Memory B cell (primary cell): ENCODE measurements at regions not wholly inside any gene's neighbourhood (a gene's known extent, or its start where the extent isn't known, plus 50 kb on each side); places are given as distances from the start of the nearest gene placed in this dataset.
A peak's percentile ranks its signal among the peaks of the same experiment; 100 is the strongest.
"Not testable (repeated sequence)": the region's sequence is repeated elsewhere in the genome, so short reads cannot be mapped to it uniquely, and the experiment has no call there.

Experiments
- ATAC-seq: fragments of 150-1000 bp; cut with Tn5 transposase; 2 replicates; pipeline ENCODE4 v1.10.0; 2021; ENCODE audit warnings: low read depth, mild to moderate bottlenecking, moderate library complexity
- DNase-seq, 2 donors: peaks; one replicate each; pipeline ENCODE4 v3.0.0; 2022; ENCODE audit warnings: low spot score in 2 of 2
- H3K27ac Mint-ChIP-seq: one replicate; pipeline ENCODE4 v1.8.0; 2022; ENCODE audit warnings: mild to moderate bottlenecking, moderate library complexity, mixed read lengths
- H3K27me3 Mint-ChIP-seq: one replicate; pipeline ENCODE4 v1.8.0; 2022; ENCODE audit warnings: mixed read lengths
- H3K36me3 Mint-ChIP-seq: one replicate; pipeline ENCODE4 v1.8.0; 2022; ENCODE audit warnings: mild to moderate bottlenecking, mixed read lengths
- H3K4me1 Mint-ChIP-seq: one replicate; pipeline ENCODE4 v1.8.0; 2022; ENCODE audit warnings: mixed read lengths
- H3K4me3 Mint-ChIP-seq: one replicate; pipeline ENCODE4 v1.8.0; 2022; ENCODE audit warnings: mild to moderate bottlenecking, moderate library complexity, mixed read lengths
- H3K9me3 Mint-ChIP-seq: one replicate; pipeline ENCODE4 v1.8.0; 2022; ENCODE audit warnings: mixed read lengths

DNA sequence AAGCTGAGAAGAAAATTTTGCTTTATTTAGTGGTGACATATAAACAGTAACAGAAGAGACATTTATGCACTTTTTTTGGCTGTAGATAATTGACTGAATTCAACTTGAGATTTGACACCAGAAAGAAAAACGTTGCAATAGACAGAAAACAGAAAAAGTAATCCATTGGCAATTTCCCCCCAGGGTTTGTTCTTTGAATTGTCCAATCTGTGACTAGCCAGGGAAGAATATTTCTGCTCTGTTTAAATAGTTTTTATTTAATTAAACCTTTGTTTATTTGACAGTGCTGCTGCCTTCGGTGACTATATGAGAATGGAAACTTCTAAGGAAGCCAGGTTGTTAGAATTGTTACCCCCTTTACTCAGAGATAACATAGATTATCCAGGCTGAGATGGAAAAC lies 210.6 kb downstream of the DEPDC1B start:
- DNase-seq (no peak), ATAC-seq (no peak)
- no peaks in the 10 kb centered on the region for H3K27me3 Mint-ChIP-seq
- no peak overlapping the region for H3K4me3 Mint-ChIP-seq
- H3K4me1 Mint-ChIP-seq = peaks cover 13% of the 10 kb centered on the region
- H3K9me3 Mint-ChIP-seq = no peaks in the 10 kb centered on the region
- no peak overlapping the region for H3K27ac Mint-ChIP-seq
- H3K36me3 Mint-ChIP-seq = peaks cover 1% of the 10 kb centered on the region

DNA sequence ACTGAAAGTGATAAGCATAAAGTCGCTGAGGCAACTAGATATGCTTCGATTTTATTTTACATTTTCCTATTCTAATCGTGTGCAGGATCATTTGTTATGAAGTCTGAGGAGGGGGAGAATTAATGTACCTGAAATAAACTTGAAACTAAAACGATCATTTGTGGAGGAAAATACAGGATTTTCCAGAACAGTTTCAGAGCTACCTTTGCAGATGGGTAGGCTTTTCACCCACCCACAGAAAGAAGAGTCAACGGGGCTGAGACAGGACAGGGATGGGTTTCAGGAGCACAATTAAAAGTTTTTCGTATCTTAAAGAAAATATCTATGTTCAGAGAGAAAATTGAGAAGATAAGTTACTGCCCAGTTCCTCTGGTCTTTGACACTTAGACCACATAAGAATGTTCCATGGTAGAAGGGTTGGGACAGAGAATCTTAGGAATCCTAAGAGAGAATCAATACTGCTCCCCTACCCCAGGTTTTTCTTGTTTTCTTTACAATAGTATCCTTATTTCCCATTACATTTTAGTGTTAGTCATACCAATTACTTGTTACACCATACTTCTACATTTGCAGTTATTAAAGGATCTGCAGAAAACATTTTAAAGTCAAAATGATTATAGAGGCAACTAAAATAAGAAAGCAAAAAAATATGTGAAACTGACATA lies 211.4 kb downstream of the DEPDC1B start:
- H3K27ac Mint-ChIP-seq = no peak overlapping the region
- peaks cover 1% of the 10 kb centered on the region for H3K36me3 Mint-ChIP-seq
- ATAC-seq (no peak), DNase-seq (no peak)
- H3K9me3 Mint-ChIP-seq = no peaks in the 10 kb centered on the region
- H3K4me1 Mint-ChIP-seq = peaks cover 6% of the 10 kb centered on the region
- H3K4me3 Mint-ChIP-seq = no peak overlapping the region
- H3K27me3 Mint-ChIP-seq = no peaks in the 10 kb centered on the region

DNA sequence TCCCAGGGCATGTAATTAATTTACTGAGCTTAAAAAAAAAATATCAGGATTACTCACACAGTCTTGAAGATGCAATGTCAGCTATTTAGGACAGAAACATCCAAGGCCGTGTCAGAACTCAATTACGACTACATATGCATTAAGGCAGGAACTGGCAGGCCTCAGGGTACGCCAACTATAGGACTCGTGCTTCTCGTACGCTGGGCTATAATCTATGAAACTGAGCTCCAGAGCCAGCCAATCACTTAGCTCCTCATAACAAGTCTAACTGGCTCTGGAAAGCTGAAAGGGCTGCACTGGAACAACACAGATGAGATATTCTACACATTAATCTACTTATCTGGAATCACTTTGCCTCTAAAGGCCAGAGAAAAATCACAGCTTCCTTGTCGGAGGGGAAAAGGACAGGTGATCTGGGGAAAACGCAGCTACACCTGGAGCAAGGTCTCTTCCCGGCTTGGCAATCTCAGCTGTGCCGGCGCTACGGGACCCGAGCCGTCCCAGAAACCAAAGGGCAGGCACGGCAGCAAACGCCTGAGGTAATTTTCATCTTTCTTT lies 212.0 kb downstream of the DEPDC1B start:
- DNase-seq (no peak), ATAC-seq (no peak)
- H3K27me3 Mint-ChIP-seq = no peaks in the 10 kb centered on the region
- H3K4me3 Mint-ChIP-seq = no peak overlapping the region
- H3K36me3 Mint-ChIP-seq = peaks cover 1% of the 10 kb centered on the region
- peaks cover 1% of the 10 kb centered on the region for H3K4me1 Mint-ChIP-seq
- H3K27ac Mint-ChIP-seq = no peak overlapping the region
- no peaks in the 10 kb centered on the region for H3K9me3 Mint-ChIP-seq

DNA sequence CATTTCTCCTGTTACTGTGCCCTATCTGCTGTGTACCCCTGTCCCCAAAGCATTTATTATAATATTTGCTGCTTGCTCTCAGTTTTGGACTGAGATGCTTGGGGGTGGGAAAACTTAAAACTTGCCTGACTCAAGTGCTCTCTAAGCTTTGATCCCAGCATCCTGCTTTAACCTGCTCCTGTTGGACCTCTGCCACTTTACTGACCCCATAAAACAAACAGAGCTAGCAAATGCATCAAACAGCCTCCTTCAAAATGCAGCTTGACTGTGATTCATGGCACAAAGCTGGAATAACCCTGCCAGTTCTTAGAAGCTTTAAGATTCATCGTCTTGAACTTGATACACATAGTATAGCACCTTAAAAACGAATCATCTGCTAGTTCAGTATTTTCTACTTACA lies 212.5 kb downstream of the DEPDC1B start:
- ATAC-seq (no peak), DNase-seq (no peak)
- Mint-ChIP-seq H3K27ac (no peak overlapping the region), H3K4me1 (no peaks in the 10 kb centered on the region), H3K36me3 (peaks cover 1% of the 10 kb centered on the region), H3K27me3 (no peaks in the 10 kb centered on the region), H3K4me3 (no peak overlapping the region), H3K9me3 (no peaks in the 10 kb centered on the region)

DNA sequence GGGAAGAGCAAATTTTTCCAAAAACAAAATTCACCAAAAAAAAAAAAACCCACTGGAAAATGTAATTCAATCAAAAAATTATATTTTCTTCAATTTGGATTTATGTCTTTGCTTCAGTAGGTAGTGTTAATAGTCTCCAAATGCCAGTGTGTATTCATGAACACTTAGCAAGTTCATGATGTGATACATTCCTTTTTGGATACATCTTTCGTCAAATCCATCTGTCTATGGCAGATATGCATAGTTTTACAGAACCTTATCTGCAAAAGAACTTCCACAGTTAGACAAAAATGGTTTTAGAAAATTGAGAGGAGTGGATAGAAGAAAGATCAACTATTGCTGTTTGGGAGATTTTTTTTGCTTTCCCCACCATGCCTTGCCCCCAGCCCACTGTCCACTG lies 214.6 kb downstream of the DEPDC1B start:
- no peaks in the 10 kb centered on the region for H3K27me3 Mint-ChIP-seq
- peaks cover 3% of the 10 kb centered on the region for H3K4me1 Mint-ChIP-seq
- DNase-seq = no peak
- H3K27ac Mint-ChIP-seq = no peak overlapping the region
- no peaks in the 10 kb centered on the region for H3K9me3 Mint-ChIP-seq
- H3K4me3 Mint-ChIP-seq = no peak overlapping the region
- H3K36me3 Mint-ChIP-seq = peaks cover 1% of the 10 kb centered on the region
- ATAC-seq = no peak

DNA sequence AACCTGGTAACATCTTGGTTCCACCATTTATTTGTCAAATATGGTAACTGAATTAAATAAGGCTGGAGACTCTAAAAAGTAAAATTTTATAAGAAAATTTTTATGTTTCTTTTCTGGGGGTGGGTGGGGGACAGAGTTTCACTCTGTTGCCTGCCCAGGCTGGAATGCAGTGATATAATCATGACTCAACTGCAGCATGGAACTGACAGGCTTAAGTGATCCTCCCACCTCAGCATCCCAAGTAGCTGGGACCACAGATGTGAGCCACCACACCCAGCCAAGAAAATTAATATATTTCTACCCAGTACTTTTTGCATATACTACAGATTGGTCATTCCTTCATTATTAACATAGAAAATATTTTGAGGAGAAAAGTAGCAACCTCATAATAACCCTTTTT lies 216.9 kb downstream of the DEPDC1B start:
- Mint-ChIP-seq H3K36me3 (no peaks in the 10 kb centered on the region), H3K27ac (no peak overlapping the region), H3K4me3 (no peak overlapping the region), H3K4me1 (peaks cover 3% of the 10 kb centered on the region), H3K9me3 (no peaks in the 10 kb centered on the region), H3K27me3 (no peaks in the 10 kb centered on the region)
- DNase-seq = no peak
- no peak for ATAC-seq

DNA sequence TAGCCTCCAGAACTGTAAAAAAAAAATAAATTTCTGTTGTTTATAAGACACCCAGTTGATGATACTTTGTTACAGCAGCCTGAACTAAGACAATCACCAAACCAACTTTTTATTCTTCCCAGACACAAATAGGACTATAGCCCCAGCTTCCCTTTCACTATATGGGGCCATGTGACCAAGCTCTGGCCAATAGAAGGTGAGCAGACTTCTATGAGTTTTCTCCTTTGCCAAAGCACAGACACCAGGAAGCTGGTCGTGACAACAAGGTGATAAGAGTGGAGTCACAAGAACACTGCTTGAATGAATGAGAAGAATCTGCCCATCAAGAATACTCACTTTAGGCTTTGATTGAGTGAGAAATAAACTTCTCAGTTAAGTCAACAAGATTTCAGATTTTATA lies 217.7 kb downstream of the DEPDC1B start:
- Mint-ChIP-seq H3K36me3 (no peaks in the 10 kb centered on the region), H3K4me1 (peaks cover 3% of the 10 kb centered on the region), H3K9me3 (no peaks in the 10 kb centered on the region), H3K27ac (no peak overlapping the region), H3K27me3 (no peaks in the 10 kb centered on the region), H3K4me3 (no peak overlapping the region)
- ATAC-seq = no peak
- DNase-seq = no peak

DNA sequence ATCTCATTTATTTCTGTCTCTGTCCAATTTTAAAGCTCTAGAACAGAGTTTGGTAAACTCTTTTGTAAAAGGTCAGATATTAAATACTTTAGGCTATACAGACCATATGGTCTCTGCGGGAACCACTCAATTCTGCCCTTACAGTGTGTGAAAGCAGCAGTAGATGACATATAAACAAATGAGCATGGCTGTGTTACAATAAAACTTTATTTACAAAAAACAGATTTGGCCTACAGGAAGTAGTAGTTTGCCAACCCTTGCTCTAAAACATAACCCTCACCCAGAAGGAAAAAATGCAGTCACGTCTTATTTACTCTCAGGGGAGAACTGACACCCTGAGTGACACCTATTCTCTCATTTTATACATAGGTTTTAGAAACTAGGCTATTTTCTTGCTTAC lies 220.4 kb downstream of the DEPDC1B start:
- Mint-ChIP-seq H3K4me1 (peaks cover 5% of the 10 kb centered on the region), H3K9me3 (no peaks in the 10 kb centered on the region), H3K4me3 (no peak overlapping the region), H3K27me3 (no peaks in the 10 kb centered on the region), H3K36me3 (peaks cover 6% of the 10 kb centered on the region), H3K27ac (no peak overlapping the region)
- no peak for DNase-seq
- no peak for ATAC-seq

DNA sequence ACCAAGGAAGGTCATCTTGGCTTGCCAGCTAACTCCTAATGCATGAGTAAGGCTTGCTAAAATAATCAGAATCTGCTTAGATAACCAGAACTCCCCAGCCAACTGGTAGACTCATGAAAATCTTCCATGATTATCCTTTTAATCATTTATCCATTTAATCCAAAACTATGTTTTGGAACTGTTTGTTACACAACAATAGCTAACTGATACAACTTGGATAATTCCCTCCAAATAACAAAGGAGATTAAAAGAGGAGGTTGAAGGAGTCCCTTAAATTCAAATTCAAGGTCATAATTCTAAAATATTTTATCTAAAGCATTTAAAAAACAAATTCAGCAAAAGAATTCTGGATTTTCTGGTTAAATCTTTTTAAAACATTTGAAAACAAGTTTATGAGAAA lies 222.1 kb downstream of the DEPDC1B start:
- ATAC-seq (no peak), DNase-seq (no peak)
- Mint-ChIP-seq H3K36me3 (peaks cover 7% of the 10 kb centered on the region), H3K27me3 (no peaks in the 10 kb centered on the region), H3K9me3 (peaks cover 2% of the 10 kb centered on the region), H3K4me1 (peaks cover 7% of the 10 kb centered on the region), H3K4me3 (no peak overlapping the region), H3K27ac (no peak overlapping the region)

DNA sequence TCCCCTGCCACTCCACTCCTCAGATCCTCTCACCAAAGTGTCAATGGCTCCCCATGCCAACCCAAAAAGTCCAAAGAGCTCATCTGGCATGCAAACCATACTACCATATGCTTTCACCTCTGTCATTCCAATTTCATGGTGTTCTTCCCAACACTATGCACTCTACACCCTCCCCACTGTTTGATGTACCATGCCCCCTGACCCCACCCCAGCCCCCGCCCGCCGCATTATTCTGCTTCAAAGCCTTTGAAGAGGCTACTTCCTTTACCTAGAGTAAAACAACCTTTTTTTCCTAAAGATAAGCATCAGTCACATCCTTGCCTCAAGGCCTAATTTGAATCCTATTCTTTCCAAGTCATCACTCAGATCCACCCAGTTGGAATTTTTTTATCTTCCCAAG lies 226.3 kb downstream of the DEPDC1B start:
- Mint-ChIP-seq H3K27ac (no peak overlapping the region), H3K4me1 (peaks cover 6% of the 10 kb centered on the region), H3K9me3 (peaks cover 9% of the 10 kb centered on the region), H3K36me3 (peaks cover 18% of the 10 kb centered on the region), H3K27me3 (peaks cover 2% of the 10 kb centered on the region), H3K4me3 (no peak overlapping the region)
- DNase-seq (no peak), ATAC-seq (no peak)

DNA sequence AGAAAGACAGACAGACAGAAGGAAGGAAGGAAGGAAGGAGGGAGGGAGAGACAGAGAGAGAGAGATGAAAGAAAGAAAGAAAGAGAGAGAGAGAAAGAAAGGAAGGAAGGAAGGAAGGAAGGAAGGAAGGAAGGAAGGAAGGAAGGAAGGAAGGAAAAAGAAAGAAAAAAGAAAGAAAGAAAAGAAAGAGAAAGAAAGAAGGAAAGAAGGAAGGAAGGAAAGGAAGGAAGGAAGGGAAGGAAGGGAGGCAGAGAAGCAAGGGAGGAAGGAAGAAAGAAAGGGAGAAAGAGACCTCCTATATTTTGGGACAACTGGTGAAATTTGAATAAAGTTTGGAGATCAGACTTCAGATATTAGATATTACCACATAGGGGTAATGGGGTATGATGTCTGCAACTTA lies 226.9 kb downstream of the DEPDC1B start:
- H3K27ac Mint-ChIP-seq, H3K4me1 Mint-ChIP-seq, ATAC-seq, DNase-seq, H3K27me3 Mint-ChIP-seq, H3K9me3 Mint-ChIP-seq, H3K4me3 Mint-ChIP-seq: not testable (repeated sequence)
- H3K36me3 Mint-ChIP-seq = peaks cover 19% of the 10 kb centered on the region

DNA sequence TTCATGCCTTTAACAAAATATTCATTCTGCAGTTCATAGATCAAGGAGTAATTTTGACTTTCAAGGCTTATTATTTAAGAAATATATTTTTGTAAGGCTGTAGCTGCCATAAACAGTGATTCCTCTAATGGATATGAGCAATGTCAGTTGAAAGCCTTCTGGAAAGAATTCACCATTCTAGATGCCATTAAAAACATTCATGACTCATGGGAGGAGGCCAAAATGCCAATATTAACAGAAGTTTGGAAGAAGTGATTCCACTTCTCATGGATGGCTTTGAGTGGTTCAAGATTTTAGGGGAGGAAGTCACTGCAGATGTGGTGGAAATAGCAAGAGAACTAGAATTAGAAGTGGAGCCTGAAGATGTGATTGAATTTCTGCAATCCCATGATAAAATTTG lies 229.1 kb downstream of the DEPDC1B start:
- H3K27ac Mint-ChIP-seq = no peak overlapping the region
- H3K27me3 Mint-ChIP-seq = peaks cover 2% of the 10 kb centered on the region
- H3K36me3 Mint-ChIP-seq = peaks cover 16% of the 10 kb centered on the region
- DNase-seq (no peak), ATAC-seq (no peak)
- peaks cover 9% of the 10 kb centered on the region for H3K9me3 Mint-ChIP-seq
- H3K4me3 Mint-ChIP-seq = no peak overlapping the region
- peaks cover 6% of the 10 kb centered on the region for H3K4me1 Mint-ChIP-seq

DNA sequence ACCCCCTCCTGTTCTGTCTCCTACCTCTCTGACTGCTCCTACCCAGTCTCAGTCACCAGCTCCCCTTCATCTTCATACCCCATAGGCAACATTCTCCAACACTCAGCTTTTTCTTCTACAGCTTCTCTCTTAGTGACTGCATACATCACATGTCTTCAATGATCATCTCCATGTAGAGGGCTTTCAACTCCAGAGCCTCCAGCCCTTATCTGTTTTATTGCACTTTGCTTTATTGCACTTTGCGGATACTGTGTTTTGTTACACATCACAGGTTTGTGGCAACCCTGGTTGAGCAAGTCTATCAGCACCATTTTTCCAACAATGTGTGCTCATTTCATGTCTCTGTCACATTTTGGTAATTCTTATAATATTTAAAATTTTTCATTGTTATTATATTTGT lies 230.7 kb downstream of the DEPDC1B start:
- H3K9me3 Mint-ChIP-seq = peaks cover 9% of the 10 kb centered on the region
- peaks cover 2% of the 10 kb centered on the region for H3K27me3 Mint-ChIP-seq
- peaks cover 3% of the 10 kb centered on the region for H3K4me1 Mint-ChIP-seq
- DNase-seq = no peak
- no peak overlapping the region for H3K4me3 Mint-ChIP-seq
- peaks cover 13% of the 10 kb centered on the region for H3K36me3 Mint-ChIP-seq
- H3K27ac Mint-ChIP-seq = no peak overlapping the region
- ATAC-seq = no peak

DNA sequence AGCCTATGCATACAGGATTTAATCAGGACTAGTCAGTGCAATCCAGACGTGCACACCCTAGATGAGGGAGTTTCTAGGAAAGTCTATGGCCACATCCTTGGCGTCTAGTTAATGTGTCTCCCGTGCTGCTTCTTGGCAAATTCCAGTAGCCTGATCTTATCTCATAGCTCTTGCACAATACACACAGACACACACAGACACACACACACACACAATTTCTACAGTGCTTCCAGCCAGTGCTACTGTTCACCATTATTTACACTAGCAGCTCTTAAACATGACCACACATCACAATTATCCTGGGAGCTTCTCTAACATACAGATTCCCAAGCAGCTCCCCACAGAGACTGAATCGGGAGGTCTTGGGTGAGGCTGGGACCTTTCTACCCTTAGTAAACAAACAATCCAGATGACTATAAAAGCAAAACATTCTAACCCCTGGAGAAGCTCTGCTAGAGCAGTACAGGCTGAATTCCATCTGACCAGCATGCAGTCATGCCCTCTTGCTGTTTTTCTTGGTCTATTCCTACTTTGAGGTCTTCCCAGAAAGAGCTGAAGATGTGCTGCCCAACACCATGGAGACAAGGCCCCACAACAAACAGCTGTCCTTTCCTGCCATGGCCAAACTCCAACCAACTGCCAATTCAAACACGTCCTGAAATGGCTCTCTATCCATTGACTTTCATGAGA lies 236.6 kb downstream of the DEPDC1B start:
- peaks cover 3% of the 10 kb centered on the region for H3K4me1 Mint-ChIP-seq

DNA sequence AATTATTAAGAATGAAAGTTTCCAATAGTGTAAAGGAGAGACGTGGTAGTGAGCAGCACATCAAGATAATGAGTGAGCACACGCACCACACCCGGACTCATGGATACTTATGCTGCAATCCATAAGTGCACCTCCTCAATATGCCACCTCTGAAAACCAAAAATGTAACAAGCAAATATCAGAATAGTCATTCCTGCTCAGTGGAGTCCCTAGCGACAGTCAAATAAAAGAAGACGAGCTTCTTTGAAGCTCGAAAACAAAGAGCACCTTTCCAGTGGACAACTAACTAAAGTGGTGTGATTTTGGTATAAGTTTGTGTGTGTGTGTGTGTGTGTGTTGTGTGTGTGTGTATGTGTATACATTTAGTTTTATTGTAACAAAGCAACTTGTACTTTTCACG lies 241.3 kb downstream of the DEPDC1B start:
- H3K4me3 Mint-ChIP-seq = no peak overlapping the region
- H3K27me3 Mint-ChIP-seq = no peaks in the 10 kb centered on the region
- peaks cover 5% of the 10 kb centered on the region for H3K9me3 Mint-ChIP-seq
- ATAC-seq = no peak
- H3K36me3 Mint-ChIP-seq = peaks cover 6% of the 10 kb centered on the region
- no peak overlapping the region for H3K27ac Mint-ChIP-seq
- H3K4me1 Mint-ChIP-seq = peaks cover 4% of the 10 kb centered on the region
- no peak for DNase-seq

More for the DNA sequence above, 236.6 kb downstream of the DEPDC1B start:
- no peak for ATAC-seq
- Mint-ChIP-seq H3K9me3 (no peaks in the 10 kb centered on the region), H3K27ac (peak overlapping the region; percentile 29), H3K27me3 (no peaks in the 10 kb centered on the region), H3K4me3 (no peak overlapping the region), H3K36me3 (peaks cover under 1% of the 10 kb centered on the region)
- DNase-seq = no peak
